ENCODE measurements at regions not wholly inside any gene's neighbourhood (a gene's known extent, or its start where the extent isn't known, plus 50 kb on each side); places are given as distances from the start of the nearest gene placed in this dataset.

DNA sequence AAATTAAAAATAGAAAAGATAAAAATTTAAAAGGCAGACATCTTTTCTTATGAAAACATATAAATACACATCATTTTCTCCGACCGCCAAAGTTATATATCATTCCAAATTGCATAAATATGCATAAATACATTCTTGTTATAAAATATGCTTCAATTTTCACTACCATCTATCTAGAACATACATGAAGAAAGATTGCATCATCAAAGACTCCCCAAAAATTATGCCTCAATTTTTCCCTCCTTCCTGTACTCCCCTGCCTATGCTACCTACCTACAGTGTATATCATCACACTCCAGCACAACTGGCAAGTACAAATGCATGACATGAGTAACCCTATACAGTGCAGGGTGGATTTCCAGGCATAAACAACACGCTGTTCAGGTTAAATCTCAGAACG, 49.9 kb upstream of the TENT5A start:
- H3K79me2 ChIP-seq (ENCODE audit: control insufficient read depth in 1 of 2, insufficient read depth in 2 of 2, low read length in 2 of 2): no peaks in the 10 kb centered on the region
- no peak overlapping the region for H3K18ac ChIP-seq (ENCODE audit: extremely low read depth, low read length)
- no peak overlapping the region for H3K27ac ChIP-seq (ENCODE audit: low read depth, low read length)
- H2BK5ac ChIP-seq (ENCODE audit: low read depth, low read length): no peak overlapping the region
- H3K23ac ChIP-seq (ENCODE audit: insufficient read length): no peak overlapping the region
- no peaks in the 10 kb centered on the region for H3K36me3 ChIP-seq (ENCODE audit: control insufficient read depth in 2 of 4, insufficient read depth in 4 of 4, low read length in 3 of 4)
- H3K4me2 ChIP-seq (ENCODE audit: insufficient read depth in 1 of 2, low read depth in 2 of 2, low read length in 2 of 2): no peak overlapping the region
- no peaks in the 10 kb centered on the region for H3K4me1 ChIP-seq (replicated peaks in 1 of 4; ENCODE audit: control insufficient read depth in 3 of 4, insufficient read depth in 4 of 4, low read length in 3 of 4)
- H4K8ac ChIP-seq (ENCODE audit: extremely low read depth, insufficient read depth, low read length): no peak overlapping the region
- 77% methylated on average over 4 of the region's 4 CpGs; no CpG with 5 or more reads in 1 of the 2 experiments for WGBS, 2 experiments (ENCODE audit: extremely low coverage in 1 of 2, insufficient coverage in 1 of 2, insufficient read length in 1 of 2, insufficient replicate concordance in 2 of 2, low coverage in 1 of 2, low lambda C conversion rate in 2 of 2, missing lambda C conversion rate in 1 of 2)
- H4K5ac ChIP-seq (ENCODE audit: insufficient read length, low read depth, low read length): no peak overlapping the region
- no peaks in the 10 kb centered on the region for H3K9me3 ChIP-seq (ENCODE audit: insufficient read depth in 2 of 2, low read depth in 1 of 2, low read length in 1 of 2)
- no peak overlapping the region for H3K4me3 ChIP-seq (ENCODE audit: extremely low read depth in 1 of 4, insufficient read depth in 2 of 4, low read depth in 3 of 4, low read length in 4 of 4)
- no peak overlapping the region for H2BK120ac ChIP-seq (replicated peaks; ENCODE audit: low read depth, low read length)
- no peak overlapping the region for H3K14ac ChIP-seq (ENCODE audit: insufficient read length)
- DNase-seq (ENCODE audit: low read depth in 1 of 2, low spot score in 2 of 2) (no peak), FAIRE-seq (no peak)
- CTCF ChIA-PET (ENCODE audit: partially characterized antibody): interaction anchor here (0.6 kb wide), 1 partner anchor 32 kb away, joined by 3 read pairs; no protein-coding TSS in a partner anchor
- no peaks in the 10 kb centered on the region for H3K23me2 ChIP-seq (ENCODE audit: low read depth, low read length)
- no peaks in the 10 kb centered on the region for H3K27me3 ChIP-seq (replicated peaks in 1 of 4; ENCODE audit: control insufficient read depth in 3 of 4, extremely low read depth in 1 of 4, insufficient read depth in 3 of 4, low read length in 3 of 4)
- H2AK5ac ChIP-seq (ENCODE audit: low read depth, low read length): no peak overlapping the region
- H3K79me1 ChIP-seq (ENCODE audit: low read depth, low read length): no peaks in the 10 kb centered on the region
- H2BK15ac ChIP-seq (ENCODE audit: low read length): no peak overlapping the region
- POLR2A ChIA-PET (ENCODE audit: partially characterized antibody): interaction anchor here (0.6 kb wide), 1 partner anchor 236 kb away, joined by 3 read pairs; no protein-coding TSS in a partner anchor
- no peak overlapping the region for H3K56ac ChIP-seq (replicated peaks; ENCODE audit: insufficient read length, low read depth, low read length)
- H2BK12ac ChIP-seq (ENCODE audit: low read depth, low read length): no peak overlapping the region
- no peak overlapping the region for H3K9ac ChIP-seq (replicated peaks in 1 of 4; ENCODE audit: extremely low read depth in 1 of 4, low read depth in 3 of 4, low read length in 3 of 4)
- H2AFZ ChIP-seq (ENCODE audit: low read length): no peak overlapping the region
- H3K4ac ChIP-seq (replicated peaks; ENCODE audit: insufficient read length, low read depth, low read length): no peak overlapping the region
- TF ChIP-seq JUND (IDR thresholded peaks at IDR 0.05; ENCODE audit: low read length) (no peak), RFX5 (IDR thresholded peaks at IDR 0.05; ENCODE audit: borderline replicate concordance, low read depth, low read length) (no peak), E2F6 (IDR thresholded peaks at IDR 0.05) (no peak), POU5F1 (IDR thresholded peaks at IDR 0.05; ENCODE audit: low read depth, low read length) (no peak), BACH1 (IDR thresholded peaks at IDR 0.05; ENCODE audit: low read length) (no peak), SIX5 (IDR thresholded peaks at IDR 0.05; ENCODE audit: low read depth, low read length) (no peak), BCL11A (IDR thresholded peaks at IDR 0.05; ENCODE audit: low read depth in 2 of 2, low read length in 2 of 2) (no peak), EP300 (IDR thresholded peaks at IDR 0.05; ENCODE audit: borderline replicate concordance in 1 of 2, low read depth in 2 of 2, low read length in 2 of 2) (no peak), TBP (IDR thresholded peaks at IDR 0.05; ENCODE audit: low read depth, low read length) (no peak), KDM5A (IDR thresholded peaks at IDR 0.05; ENCODE audit: low read length) (no peak), RNF2 (IDR thresholded peaks at IDR 0.05; ENCODE audit: borderline replicate concordance, low read depth, low read length, missing control alignments, poor library complexity, severe bottlenecking) (no peak), NRF1 (IDR thresholded peaks at IDR 0.05; ENCODE audit: low read depth, low read length) (no peak), PHF8 (conservative IDR thresholded peaks at IDR 0.05; ENCODE audit: low read depth, low read length) (no peak), BRCA1 (IDR thresholded peaks at IDR 0.05; ENCODE audit: low read depth, low read length) (no peak), MAFK (IDR thresholded peaks at IDR 0.05; ENCODE audit: low read depth, low read length) (no peak)
- no peak overlapping the region for H4K91ac ChIP-seq (replicated peaks; ENCODE audit: insufficient read length, low read length)
- H4K20me1 ChIP-seq (replicated peaks in 1 of 2; ENCODE audit: control insufficient read depth in 1 of 2, insufficient read depth in 2 of 2, low read length in 2 of 2): no peaks in the 10 kb centered on the region
- no peak overlapping the region for H2BK20ac ChIP-seq (ENCODE audit: low read length)

Measured in H1 (cell line).